ENCODE measurements at regions not wholly inside any gene's neighbourhood (a gene's known extent, or its start where the extent isn't known, plus 50 kb on each side); places are given as distances from the start of the nearest gene placed in this dataset.

- no peak for ATAC-seq
These were observed 954.6 kb downstream of the TBC1D22A start for GRCh38 chr22:47716890-47717615.

GRCh38 chr22:47715866-47716578 is 953.6 kb downstream of the TBC1D22A start:
- ATAC-seq, result no peak

- no peak for ATAC-seq
These were observed 951.5 kb downstream of the TBC1D22A start for GRCh38 chr22:47713941-47714340.

- no peak for ATAC-seq
These were observed 947.7 kb downstream of the TBC1D22A start for GRCh38 chr22:47710135-47710534.

- ATAC-seq, result no peak
These were observed 942.9 kb downstream of the TBC1D22A start for GRCh38 chr22:47705350-47705749.

GRCh38 chr22:47698906-47699305 is 936.5 kb downstream of the TBC1D22A start:
- ATAC-seq, result no peak

GRCh38 chr22:47697861-47698260 is 935.4 kb downstream of the TBC1D22A start:
- no peak for ATAC-seq

- ATAC-seq, result no peak
These were observed 934.3 kb downstream of the TBC1D22A start for GRCh38 chr22:47696776-47697175.

GRCh38 chr22:47695176-47695575 is 932.7 kb downstream of the TBC1D22A start:
- ATAC-seq, result peak; percentile 78 to 79

GRCh38 chr22:47694536-47695130 is 932.2 kb downstream of the TBC1D22A start:
- no peak for ATAC-seq

- no peak for ATAC-seq
These were observed 931.2 kb downstream of the TBC1D22A start for GRCh38 chr22:47693606-47694005.

- ATAC-seq, result no peak
These were observed 930.4 kb downstream of the TBC1D22A start for GRCh38 chr22:47692811-47693210.

- no peak for ATAC-seq
These were observed 928.9 kb downstream of the TBC1D22A start for GRCh38 chr22:47691152-47691895.

GRCh38 chr22:47690586-47690985 is 928.1 kb downstream of the TBC1D22A start:
- no peak for ATAC-seq

- no peak for ATAC-seq
These were observed 927.7 kb downstream of the TBC1D22A start for GRCh38 chr22:47690166-47690565.

- no peak for ATAC-seq
These were observed 925.3 kb downstream of the TBC1D22A start for GRCh38 chr22:47687776-47688175.

- ATAC-seq, result no peak
These were observed 924.9 kb downstream of the TBC1D22A start for GRCh38 chr22:47687346-47687655.

- ATAC-seq, result no peak
These were observed 924.3 kb downstream of the TBC1D22A start for GRCh38 chr22:47686594-47687345.

GRCh38 chr22:47681411-47682165 is 919.1 kb downstream of the TBC1D22A start:
- ATAC-seq, result no peak

GRCh38 chr22:47678636-47679287 is 916.3 kb downstream of the TBC1D22A start:
- ATAC-seq, result no peak

- ATAC-seq, result no peak
These were observed 915.6 kb downstream of the TBC1D22A start for GRCh38 chr22:47678048-47678447.

Data from activated CD4-positive, CD25-positive, alpha-beta regulatory T cell treated with anti-CD3 and anti-CD28 coated beads, Interleukin-2, amount 50 U/mL, for 24 hours (primary cell).